Activated CD4-positive, alpha-beta memory T cell treated with anti-CD3 and anti-CD28 coated beads for 36 hours (primary cell): ENCODE measurements at regions not wholly inside any gene's neighbourhood (a gene's known extent, or its start where the extent isn't known, plus 50 kb on each side); places are given as distances from the start of the nearest gene placed in this dataset.

ENCODE experiments used
- CTCF ChIA-PET: fragments of 350-600 bp; sonication (Branson Sonifier 250); formaldehyde crosslinking; loops from one replicate; lab custom pipeline; 2021; ENCODE audit warnings: antibody characterized with exemption, inconsistent platforms; lab: Charles Lee
- POLR2A ChIA-PET: fragments of 350-600 bp; sonication (Branson Sonifier 250); formaldehyde crosslinking; loops from one replicate; lab custom pipeline; 2021; ENCODE audit warnings: antibody characterized with exemption; lab: Charles Lee
- DNase-seq: peaks from one replicate; pipeline ENCODE4 v3.0.0-alpha.2; 2020
- H3K27ac Mint-ChIP-seq: one replicate; pipeline ENCODE4 v1.8.0; 2021; ENCODE audit warnings: mixed read lengths
- H3K27me3 Mint-ChIP-seq: one replicate; pipeline ENCODE4 v1.8.0; 2021; ENCODE audit warnings: mixed read lengths
- H3K36me3 Mint-ChIP-seq: one replicate; pipeline ENCODE4 v1.8.0; 2021; ENCODE audit warnings: mixed read lengths
- H3K4me1 Mint-ChIP-seq: one replicate; pipeline ENCODE4 v1.8.0; 2021; ENCODE audit warnings: low read depth, mixed read lengths
- H3K4me3 Mint-ChIP-seq: one replicate; pipeline ENCODE4 v1.8.0; 2021; ENCODE audit warnings: mild to moderate bottlenecking, mixed read lengths
- H3K9me3 Mint-ChIP-seq: one replicate; pipeline ENCODE4 v1.8.0; 2021; ENCODE audit warnings: mixed read lengths
- intact Hi-C: fragments of 100-400 bp; cut with micrococcal nuclease; formaldehyde crosslinking; loops from one replicate; pipeline ENCODE4 v1.15.1; 2023

DNA sequence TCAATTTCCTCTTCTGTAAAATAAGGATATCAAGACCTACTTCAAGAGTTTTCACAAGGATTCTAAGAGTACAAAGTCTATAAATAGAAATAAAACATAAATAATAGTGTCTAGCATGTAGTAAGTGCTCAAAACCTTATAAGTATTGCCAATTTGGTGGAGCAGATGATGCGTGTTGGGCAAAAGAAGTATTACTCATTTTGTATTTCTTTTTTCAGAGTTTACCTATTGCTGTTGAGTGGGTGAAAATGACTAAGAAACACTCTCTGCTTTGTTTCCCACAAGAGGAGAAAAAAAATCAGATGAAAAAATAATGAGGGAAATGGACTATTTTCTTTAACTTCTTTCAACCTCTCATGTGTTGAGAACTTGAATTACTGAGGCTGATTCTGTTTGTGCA is 103.3 kb upstream of the KCNK2 start:
- Mint-ChIP-seq H3K4me3 (no peak overlapping the region), H3K36me3 (no peaks in the 10 kb centered on the region), H3K4me1 (no peaks in the 10 kb centered on the region), H3K27ac (no peak overlapping the region), H3K9me3 (peaks cover 5% of the 10 kb centered on the region), H3K27me3 (no peaks in the 10 kb centered on the region)
- CTCF ChIA-PET = no interaction called here
- POLR2A ChIA-PET = no interaction called here
- no peak for DNase-seq
- intact Hi-C loops = no loop called here

DNA sequence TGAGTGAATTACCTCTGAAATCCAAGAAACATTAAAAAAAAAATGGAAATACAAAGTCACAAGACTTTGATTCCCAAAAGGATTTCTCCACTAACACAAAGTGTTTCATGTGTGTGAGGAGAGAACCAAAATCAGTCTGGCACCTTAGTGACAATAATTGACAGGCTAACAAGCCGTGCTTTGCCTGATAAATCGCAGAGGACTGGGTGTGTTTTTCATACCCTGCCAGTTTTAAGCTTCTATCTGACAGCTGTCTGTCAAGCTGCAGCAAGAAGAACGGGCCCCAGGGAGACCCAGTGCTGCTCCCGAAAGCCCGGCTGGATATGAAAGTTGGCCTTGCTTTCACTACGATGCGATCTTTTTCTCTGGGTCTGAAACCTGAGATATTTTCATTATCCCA is 101.6 kb upstream of the KCNK2 start:
- POLR2A ChIA-PET = no interaction called here
- H3K27ac Mint-ChIP-seq = no peak overlapping the region
- CTCF ChIA-PET = no interaction called here
- no peak overlapping the region for H3K4me3 Mint-ChIP-seq
- H3K36me3 Mint-ChIP-seq = no peaks in the 10 kb centered on the region
- intact Hi-C loops = no loop called here
- H3K9me3 Mint-ChIP-seq = peaks cover 6% of the 10 kb centered on the region
- H3K4me1 Mint-ChIP-seq = no peaks in the 10 kb centered on the region
- H3K27me3 Mint-ChIP-seq = no peaks in the 10 kb centered on the region
- no peak for DNase-seq

DNA sequence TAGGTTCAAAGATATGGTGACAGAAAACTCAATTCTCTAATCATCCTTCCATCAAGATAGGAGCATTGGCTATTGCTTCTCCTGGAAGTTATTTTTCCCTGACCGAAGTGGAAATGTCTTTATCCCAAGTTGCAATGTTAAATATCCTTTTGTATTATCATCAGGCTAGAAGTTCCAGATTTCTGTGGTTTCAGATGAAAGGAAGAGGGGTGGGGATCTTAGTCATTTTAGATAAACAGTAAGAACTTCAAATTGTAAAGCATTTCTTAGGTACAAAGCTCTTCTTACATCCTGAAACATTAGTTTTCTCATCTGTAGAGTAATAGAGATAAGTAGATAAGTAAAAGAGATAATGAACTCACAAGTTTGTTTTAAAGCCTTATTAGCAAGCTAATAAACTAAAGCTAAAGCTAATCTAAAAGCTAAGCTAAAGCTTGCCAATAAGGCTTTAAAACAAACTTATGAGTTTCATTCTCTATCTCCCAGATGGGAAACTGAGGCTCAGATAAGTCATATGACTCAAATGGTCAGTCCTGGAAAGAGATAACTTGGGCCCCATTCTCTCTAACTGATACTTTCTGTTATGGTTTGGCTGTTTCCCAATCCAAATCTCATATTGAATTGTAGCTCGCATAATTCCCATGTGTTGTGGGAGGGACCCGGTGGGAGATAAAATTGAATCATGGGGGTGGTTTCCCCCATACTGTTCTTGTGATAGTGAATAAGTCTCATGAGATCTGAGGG is 99.2 kb upstream of the KCNK2 start:
- no peak for DNase-seq
- Mint-ChIP-seq H3K9me3 (peaks cover 6% of the 10 kb centered on the region), H3K36me3 (no peaks in the 10 kb centered on the region), H3K4me1 (no peaks in the 10 kb centered on the region), H3K27ac (no peak overlapping the region), H3K27me3 (no peaks in the 10 kb centered on the region), H3K4me3 (no peak overlapping the region)
- POLR2A ChIA-PET = no interaction called here
- intact Hi-C loops = no loop called here
- CTCF ChIA-PET = no interaction called here

DNA sequence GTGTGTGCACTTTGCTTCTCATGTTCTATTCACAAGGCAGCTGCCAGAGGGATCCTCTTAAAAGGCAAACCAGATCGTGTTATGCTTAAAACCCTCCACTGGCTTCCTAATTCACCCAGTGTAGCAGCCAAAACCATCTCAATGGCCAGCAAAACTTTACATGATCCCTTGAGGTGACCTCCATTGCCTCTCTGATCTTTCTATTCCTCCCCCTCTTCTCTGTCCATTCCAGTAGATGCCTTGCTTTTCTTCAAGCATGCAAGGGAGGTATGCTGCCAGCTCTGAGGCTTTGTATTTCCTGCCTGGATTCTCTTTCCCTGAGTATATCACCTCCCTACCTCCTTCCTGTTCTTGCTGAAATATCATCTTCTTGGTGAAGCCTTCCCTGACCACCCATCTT is 93.2 kb upstream of the KCNK2 start:
- ChIA-PET CTCF (no interaction called here), POLR2A (no interaction called here)
- no peaks in the 10 kb centered on the region for H3K9me3 Mint-ChIP-seq
- no peaks in the 10 kb centered on the region for H3K4me1 Mint-ChIP-seq
- no peak for DNase-seq
- H3K27me3 Mint-ChIP-seq = no peaks in the 10 kb centered on the region
- H3K27ac Mint-ChIP-seq = no peak overlapping the region
- H3K36me3 Mint-ChIP-seq = no peaks in the 10 kb centered on the region
- intact Hi-C loops = no loop called here
- no peak overlapping the region for H3K4me3 Mint-ChIP-seq

DNA sequence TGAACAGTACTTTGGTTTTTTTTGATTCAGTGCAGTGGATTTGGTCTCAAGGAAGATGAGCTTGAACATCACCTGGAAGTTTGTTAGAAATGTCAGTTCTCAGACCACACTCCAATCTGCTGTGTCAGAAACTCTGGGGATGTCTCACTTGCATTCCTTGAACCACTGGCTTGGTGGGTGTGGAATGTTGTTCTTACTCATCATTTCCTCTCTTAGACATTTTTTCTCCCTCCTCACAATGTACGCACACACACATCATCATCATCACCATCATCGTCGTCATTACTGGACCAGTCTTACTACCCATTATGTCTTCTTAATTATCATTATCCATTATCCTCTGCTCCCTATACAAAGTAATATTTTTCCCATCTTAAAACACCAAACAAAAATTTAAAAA is 91.9 kb upstream of the KCNK2 start:
- H3K4me1 Mint-ChIP-seq = no peaks in the 10 kb centered on the region
- ChIA-PET CTCF (no interaction called here), POLR2A (no interaction called here)
- no peaks in the 10 kb centered on the region for H3K9me3 Mint-ChIP-seq
- no peak overlapping the region for H3K27ac Mint-ChIP-seq
- no peak overlapping the region for H3K4me3 Mint-ChIP-seq
- H3K27me3 Mint-ChIP-seq = no peaks in the 10 kb centered on the region
- intact Hi-C loops = no loop called here
- DNase-seq = no peak
- no peaks in the 10 kb centered on the region for H3K36me3 Mint-ChIP-seq

DNA sequence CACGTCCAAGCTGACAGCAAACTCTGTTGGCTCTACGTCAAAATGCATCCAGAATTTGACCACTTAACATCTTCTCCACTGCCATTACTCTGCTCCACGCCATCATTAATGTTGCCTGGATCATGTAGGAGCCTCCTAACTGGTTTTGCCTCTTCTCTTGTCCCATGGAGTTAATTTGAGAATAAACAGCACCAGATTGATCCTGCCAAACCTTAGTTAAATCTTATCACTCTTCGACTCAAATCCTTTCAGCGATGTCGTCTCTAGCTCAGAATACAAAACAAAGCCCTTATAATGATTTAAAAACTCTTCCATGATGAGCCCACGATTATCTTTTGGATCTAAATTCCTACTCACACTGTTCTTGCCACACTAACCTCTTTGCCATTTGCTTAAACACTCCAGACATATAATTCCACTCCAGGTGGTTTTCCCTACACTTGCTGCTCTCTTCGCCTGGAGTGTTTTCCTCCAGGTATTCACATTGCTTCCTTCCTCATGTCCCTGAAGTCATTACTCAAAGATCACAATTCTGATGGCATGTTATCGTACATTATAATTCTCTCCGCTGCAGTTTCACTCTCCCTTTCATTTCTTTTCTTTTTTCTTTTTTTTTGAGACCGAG is 90.7 kb upstream of the KCNK2 start:
- H3K9me3 Mint-ChIP-seq = no peaks in the 10 kb centered on the region
- ChIA-PET CTCF (interaction anchor here (1.0 kb wide), 1 partner anchor 26 kb away, joined by 3 read pairs; no protein-coding TSS in a partner anchor), POLR2A (no interaction called here)
- no peak for DNase-seq
- H3K27me3 Mint-ChIP-seq = no peaks in the 10 kb centered on the region
- no peak overlapping the region for H3K27ac Mint-ChIP-seq
- H3K36me3 Mint-ChIP-seq = no peaks in the 10 kb centered on the region
- intact Hi-C loops = no loop called here
- H3K4me1 Mint-ChIP-seq = no peaks in the 10 kb centered on the region
- no peak overlapping the region for H3K4me3 Mint-ChIP-seq

DNA sequence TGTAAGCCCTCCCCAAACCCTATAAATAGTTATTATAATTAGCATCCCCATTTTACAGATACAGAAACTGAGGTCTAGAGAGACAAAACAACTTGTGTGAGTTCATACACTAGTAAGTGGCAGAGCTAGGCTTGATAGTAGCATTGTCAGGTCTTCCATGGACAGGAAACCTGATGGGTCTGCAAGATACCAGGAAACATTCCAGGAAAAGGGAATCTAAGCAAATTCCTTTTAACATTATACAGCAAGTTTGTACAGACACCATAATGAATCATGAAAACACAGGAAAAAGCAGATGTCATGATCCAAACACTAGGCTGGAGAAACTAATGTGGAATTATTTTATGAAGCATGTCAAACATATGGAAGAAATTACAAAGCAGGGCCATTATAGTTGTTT is 89.1 kb upstream of the KCNK2 start:
- Mint-ChIP-seq H3K4me3 (no peak overlapping the region), H3K36me3 (no peaks in the 10 kb centered on the region), H3K9me3 (no peaks in the 10 kb centered on the region), H3K27ac (no peak overlapping the region), H3K27me3 (no peaks in the 10 kb centered on the region), H3K4me1 (no peaks in the 10 kb centered on the region)
- DNase-seq = no peak
- POLR2A ChIA-PET = no interaction called here
- CTCF ChIA-PET = no interaction called here
- intact Hi-C loops = no loop called here

DNA sequence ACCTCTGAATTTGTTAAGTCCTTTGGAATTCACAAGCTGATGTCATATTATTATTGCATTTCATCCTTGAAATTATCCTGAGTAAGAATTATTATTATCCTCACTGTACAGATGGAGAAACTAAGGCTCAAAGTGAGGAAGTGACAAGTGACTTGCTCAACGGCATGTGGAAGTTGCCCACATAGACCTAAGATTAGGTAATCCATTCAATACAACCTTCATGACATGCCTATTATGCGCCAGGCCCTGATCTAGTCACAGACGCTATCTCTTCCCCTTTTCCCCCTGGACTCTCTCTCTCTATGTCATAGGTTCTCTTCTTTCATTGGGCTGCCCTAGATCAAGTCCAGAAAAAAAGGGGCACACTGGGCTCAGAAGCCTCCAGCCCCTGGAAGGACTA is 84.9 kb upstream of the KCNK2 start:
- ChIA-PET POLR2A (no interaction called here), CTCF (no interaction called here)
- Mint-ChIP-seq H3K27me3 (no peaks in the 10 kb centered on the region), H3K36me3 (no peaks in the 10 kb centered on the region), H3K4me1 (no peaks in the 10 kb centered on the region), H3K9me3 (no peaks in the 10 kb centered on the region), H3K4me3 (no peak overlapping the region), H3K27ac (no peak overlapping the region)
- intact Hi-C loops = no loop called here
- DNase-seq = no peak

DNA sequence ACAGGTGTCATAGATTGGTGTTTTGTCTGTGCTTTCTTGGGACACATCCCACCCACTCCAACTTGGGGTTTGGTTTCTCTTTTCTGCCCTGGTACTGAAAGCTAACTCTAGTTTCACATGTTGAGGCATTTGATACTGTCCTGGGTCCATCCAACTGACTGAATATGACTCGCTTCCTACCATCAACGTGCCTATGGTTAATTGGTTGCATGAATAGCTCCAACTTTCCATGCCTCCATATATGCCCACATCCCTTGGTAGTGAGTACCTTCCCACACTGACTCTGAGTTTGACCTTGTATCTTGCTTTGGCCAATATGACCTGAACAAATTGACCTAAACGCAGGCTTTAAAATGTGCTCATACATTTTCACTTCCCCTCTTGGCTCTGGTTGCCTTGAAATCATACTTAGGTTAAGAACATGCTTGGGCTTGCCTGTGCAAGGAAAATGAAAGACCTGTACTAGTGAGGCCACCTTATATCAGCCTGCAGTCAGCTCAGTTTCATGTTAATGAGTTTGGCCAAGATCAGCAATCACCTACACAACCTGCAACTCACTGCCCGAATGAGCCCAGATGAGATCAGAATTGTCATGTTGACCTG is 81.0 kb upstream of the KCNK2 start:
- ChIA-PET CTCF (interaction anchor here (0.6 kb wide), 1 partner anchor 202 kb away, joined by 4 read pairs; no protein-coding TSS in a partner anchor), POLR2A (no interaction called here)
- intact Hi-C loops = no loop called here
- no peaks in the 10 kb centered on the region for H3K27me3 Mint-ChIP-seq
- no peaks in the 10 kb centered on the region for H3K9me3 Mint-ChIP-seq
- H3K4me1 Mint-ChIP-seq = no peaks in the 10 kb centered on the region
- no peak overlapping the region for H3K27ac Mint-ChIP-seq
- H3K36me3 Mint-ChIP-seq = no peaks in the 10 kb centered on the region
- DNase-seq = no peak
- H3K4me3 Mint-ChIP-seq = no peak overlapping the region

DNA sequence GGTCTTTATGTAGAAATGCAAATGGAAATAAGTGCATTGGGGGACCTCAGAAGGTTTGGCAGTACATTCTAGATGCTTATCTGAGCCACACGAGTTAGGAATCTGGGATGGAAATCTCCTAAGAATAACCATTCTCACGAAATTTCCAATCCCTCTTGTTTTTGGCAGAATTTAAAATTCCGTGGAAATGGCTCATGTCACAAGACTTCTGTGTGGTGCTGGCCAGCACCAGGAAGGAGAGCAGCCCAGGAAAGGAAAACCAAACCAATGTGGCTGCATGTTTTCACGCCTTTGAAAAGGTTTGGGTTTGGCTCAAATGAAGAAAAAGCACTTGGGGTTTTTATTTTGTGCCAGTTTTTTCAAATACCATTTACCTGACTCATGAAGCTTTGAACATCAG is 80.1 kb upstream of the KCNK2 start:
- H3K4me1 Mint-ChIP-seq = no peaks in the 10 kb centered on the region
- ChIA-PET POLR2A (no interaction called here), CTCF (no interaction called here)
- intact Hi-C loops = no loop called here
- no peak overlapping the region for H3K4me3 Mint-ChIP-seq
- no peaks in the 10 kb centered on the region for H3K9me3 Mint-ChIP-seq
- H3K27ac Mint-ChIP-seq = no peak overlapping the region
- no peaks in the 10 kb centered on the region for H3K27me3 Mint-ChIP-seq
- no peak for DNase-seq
- no peaks in the 10 kb centered on the region for H3K36me3 Mint-ChIP-seq

DNA sequence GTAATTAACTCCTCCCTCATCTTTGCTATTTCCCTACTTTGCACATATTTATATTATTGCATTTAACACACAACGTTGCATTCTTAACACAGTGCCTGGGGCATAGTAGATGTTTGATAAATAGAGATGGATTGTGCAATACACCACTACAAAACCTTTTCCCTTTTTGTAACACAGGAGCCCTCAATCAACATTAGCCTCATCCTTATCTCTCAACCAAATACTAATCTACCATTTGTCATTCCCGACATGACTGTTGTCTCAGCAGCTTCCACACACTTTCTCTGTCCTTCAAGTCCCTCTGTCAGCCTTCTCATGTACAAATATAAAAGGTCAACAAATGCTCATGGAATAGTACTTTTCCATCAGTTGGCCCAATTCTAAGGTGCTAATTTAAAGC is 78.9 kb upstream of the KCNK2 start:
- H3K27ac Mint-ChIP-seq = no peak overlapping the region
- POLR2A ChIA-PET = no interaction called here
- no peaks in the 10 kb centered on the region for H3K36me3 Mint-ChIP-seq

DNA sequence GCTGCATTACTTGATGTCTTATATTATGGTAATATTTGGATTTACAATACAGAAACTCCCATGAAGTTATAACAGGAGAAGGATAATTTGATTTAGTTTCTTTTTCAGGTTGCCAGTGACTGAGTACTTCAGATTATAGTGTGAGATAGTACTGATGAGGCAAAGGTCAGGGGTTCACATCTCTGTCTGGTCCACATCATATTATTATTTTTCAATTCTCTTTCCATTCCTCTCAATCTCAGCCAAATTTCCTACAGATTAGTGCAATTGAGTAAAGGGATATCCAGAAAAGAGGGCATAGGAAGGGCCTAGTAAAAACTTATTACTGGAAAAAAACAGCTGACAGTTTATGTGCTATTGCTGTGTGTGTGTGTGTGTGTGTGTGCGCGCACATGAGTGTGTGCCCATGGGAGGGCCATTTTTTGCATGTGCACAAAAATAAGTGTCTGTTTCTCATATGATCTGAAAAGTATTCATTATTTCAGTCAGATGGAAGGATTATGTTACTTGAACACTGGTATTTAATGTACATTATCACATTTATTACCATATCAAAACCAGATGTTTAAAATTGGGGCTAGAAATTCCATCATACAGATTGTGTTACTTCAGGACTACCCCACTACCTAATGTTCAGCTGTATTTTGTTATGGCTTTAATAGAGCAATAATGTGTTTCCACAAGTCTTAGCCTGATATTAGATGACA is 78.3 kb upstream of the KCNK2 start:
- Mint-ChIP-seq H3K4me3 (no peak overlapping the region), H3K27ac (no peak overlapping the region), H3K36me3 (no peaks in the 10 kb centered on the region), H3K27me3 (no peaks in the 10 kb centered on the region), H3K4me1 (no peaks in the 10 kb centered on the region), H3K9me3 (no peaks in the 10 kb centered on the region)
- ChIA-PET POLR2A (no interaction called here), CTCF (no interaction called here)
- intact Hi-C loops = no loop called here
- no peak for DNase-seq

More for the DNA sequence above, 78.9 kb upstream of the KCNK2 start:
- Mint-ChIP-seq H3K9me3 (no peaks in the 10 kb centered on the region), H3K4me1 (no peaks in the 10 kb centered on the region), H3K4me3 (no peak overlapping the region), H3K27me3 (no peaks in the 10 kb centered on the region)
- intact Hi-C loops = no loop called here
- no peak for DNase-seq
- CTCF ChIA-PET = no interaction called here
